ENCODE measurements at regions not wholly inside any gene's neighbourhood (a gene's known extent, or its start where the extent isn't known, plus 50 kb on each side); places are given as distances from the start of the nearest gene placed in this dataset.

DNA sequence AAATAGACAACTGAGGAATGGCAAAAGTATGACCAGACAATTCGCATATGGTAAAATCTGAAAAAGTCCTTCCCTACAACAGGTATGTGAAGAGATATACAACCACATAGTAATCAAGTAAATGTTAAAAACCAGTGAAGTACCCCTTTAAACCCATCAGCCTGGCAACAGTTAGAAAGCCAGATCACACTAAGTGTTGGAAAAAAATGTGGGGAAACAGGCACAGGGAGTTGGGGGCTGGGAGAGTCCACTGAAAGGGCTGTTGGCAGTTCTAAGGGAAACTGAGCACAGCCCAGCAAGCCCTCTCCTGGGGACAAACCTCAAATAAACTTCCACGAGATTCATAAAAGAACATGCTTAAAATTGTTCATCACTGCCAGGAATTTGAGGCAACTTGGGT lies 242.1 kb downstream of the BUD13 start:
- H3K27me3 ChIP-seq: peaks cover 61% of the 10 kb centered on the region
- no peaks in the 10 kb centered on the region for H3K4me1 ChIP-seq
- H3K4me3 ChIP-seq: no peak overlapping the region
- no peak for ATAC-seq
- peaks cover 0 to 13% (median 0%) of the 10 kb centered on the region in 3 donors for H3K9me3 ChIP-seq
- TF ChIP-seq POLR2AphosphoS5 (IDR thresholded peaks at IDR 0.05) (no peak), POLR2A (IDR thresholded peaks at IDR 0.05) (no peak)
- TF ChIP-seq, protein P1, sequence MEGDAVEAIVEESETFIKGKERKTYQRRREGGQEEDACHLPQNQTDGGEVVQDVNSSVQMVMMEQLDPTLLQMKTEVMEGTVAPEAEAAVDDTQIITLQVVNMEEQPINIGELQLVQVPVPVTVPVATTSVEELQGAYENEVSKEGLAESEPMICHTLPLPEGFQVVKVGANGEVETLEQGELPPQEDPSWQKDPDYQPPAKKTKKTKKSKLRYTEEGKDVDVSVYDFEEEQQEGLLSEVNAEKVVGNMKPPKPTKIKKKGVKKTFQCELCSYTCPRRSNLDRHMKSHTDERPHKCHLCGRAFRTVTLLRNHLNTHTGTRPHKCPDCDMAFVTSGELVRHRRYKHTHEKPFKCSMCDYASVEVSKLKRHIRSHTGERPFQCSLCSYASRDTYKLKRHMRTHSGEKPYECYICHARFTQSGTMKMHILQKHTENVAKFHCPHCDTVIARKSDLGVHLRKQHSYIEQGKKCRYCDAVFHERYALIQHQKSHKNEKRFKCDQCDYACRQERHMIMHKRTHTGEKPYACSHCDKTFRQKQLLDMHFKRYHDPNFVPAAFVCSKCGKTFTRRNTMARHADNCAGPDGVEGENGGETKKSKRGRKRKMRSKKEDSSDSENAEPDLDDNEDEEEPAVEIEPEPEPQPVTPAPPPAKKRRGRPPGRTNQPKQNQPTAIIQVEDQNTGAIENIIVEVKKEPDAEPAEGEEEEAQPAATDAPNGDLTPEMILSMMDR (IDR thresholded peaks at IDR 0.05): no peak
- H3K36me3 ChIP-seq: no peaks in the 10 kb centered on the region
- H3K27ac ChIP-seq: no peak overlapping the region
- WGBS, 2 donors (ENCODE audit: low coverage in 1 of 2): 94 to 100% methylated on average over 2 of the region's 2 CpGs

DNA sequence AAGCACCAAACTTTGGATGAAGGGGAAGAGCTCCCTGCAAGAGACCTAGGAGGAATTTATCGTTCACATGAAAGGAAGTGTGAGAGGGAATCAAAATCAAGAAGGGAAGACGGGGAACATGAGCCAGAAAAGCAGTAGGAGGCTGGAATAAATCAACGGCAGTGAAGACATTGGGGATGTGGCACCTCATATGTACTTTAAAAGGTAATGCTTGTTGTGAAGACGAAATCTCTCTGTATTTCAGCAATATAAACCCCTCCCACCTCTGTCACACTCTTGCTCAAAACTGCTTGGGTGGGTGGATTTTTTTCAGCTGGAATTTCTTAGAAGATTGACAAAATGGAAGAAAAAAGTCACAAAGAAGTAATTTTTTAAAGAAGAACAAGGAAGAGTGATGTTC lies 243.5 kb downstream of the BUD13 start:
- Histone ChIP-seq H3K9me3 (peaks cover 0 to 13% (median 0%) of the 10 kb centered on the region in 3 donors), H3K4me3 (no peak overlapping the region), H3K4me1 (no peaks in the 10 kb centered on the region), H3K27ac (no peak overlapping the region), H3K36me3 (no peaks in the 10 kb centered on the region), H3K27me3 (peaks cover 47% of the 10 kb centered on the region)
- 23 to 30% methylated on average over 4 of the region's 4 CpGs for WGBS, 2 donors (ENCODE audit: low coverage in 1 of 2)
- TF ChIP-seq POLR2AphosphoS5 (IDR thresholded peaks at IDR 0.05) (no peak), EP300 (IDR thresholded peaks at IDR 0.05) (no peak), POLR2A (IDR thresholded peaks at IDR 0.05) (no peak)
- TF ChIP-seq, protein P1 (IDR thresholded peaks at IDR 0.05): no peak
- ATAC-seq: no peak

DNA sequence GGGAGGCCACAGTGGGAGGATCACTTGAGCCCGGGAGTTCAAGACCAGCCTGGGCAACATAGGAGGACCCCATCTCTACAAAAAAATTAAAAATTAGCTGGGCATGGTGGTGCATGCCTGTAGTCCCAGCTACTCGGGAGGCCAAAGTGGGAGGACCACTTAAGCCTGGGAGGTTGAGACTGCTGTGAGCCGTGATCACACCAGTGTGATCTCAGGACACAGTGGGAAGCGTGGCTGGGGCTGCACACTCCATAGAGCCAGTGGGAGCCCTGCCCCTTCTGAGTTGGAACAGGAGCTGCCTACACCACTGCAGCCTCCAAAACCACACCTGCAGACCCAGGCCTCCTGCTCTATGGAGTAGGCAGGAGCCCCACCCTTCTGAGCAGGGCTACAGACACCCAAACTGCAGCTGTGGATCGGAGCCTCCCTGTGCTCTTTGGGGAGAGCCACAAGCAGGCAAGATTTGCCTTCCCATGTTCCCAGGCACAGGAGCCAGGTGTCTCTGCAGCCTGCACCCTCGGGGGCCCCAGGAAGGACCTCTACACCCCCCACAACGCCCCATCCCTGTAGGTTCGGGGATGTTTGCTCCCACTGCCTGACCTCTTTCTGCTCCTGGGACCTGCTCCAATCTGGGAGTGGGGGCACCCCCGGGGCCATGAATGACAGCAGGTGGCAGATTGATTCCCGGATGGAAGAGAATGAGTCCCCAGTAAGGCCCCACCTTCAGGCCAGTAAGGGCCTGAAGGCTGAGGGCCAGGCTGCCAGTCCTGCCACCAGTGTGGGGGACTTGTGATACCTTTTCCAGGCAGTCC lies 245.4 kb downstream of the BUD13 start:
- ATAC-seq: no peak
- WGBS, 2 donors (ENCODE audit: low coverage in 1 of 2): no CpG with 5 or more reads among the region's 10 CpGs
- Histone ChIP-seq H3K4me1 (no peaks in the 10 kb centered on the region), H3K4me3 (no peak overlapping the region), H3K36me3 (no peaks in the 10 kb centered on the region), H3K27ac (no peak overlapping the region), H3K27me3 (peaks cover 34% of the 10 kb centered on the region), H3K9me3 (peaks cover 0 to 13% (median 0%) of the 10 kb centered on the region in 3 donors)
- TF ChIP-seq EP300 (IDR thresholded peaks at IDR 0.05): no peak
- TF ChIP-seq, protein P1 (IDR thresholded peaks at IDR 0.05): no peak
- TF ChIP-seq POLR2AphosphoS5 (IDR thresholded peaks at IDR 0.05): no peak
- no peak for TF ChIP-seq POLR2A (IDR thresholded peaks at IDR 0.05)

DNA sequence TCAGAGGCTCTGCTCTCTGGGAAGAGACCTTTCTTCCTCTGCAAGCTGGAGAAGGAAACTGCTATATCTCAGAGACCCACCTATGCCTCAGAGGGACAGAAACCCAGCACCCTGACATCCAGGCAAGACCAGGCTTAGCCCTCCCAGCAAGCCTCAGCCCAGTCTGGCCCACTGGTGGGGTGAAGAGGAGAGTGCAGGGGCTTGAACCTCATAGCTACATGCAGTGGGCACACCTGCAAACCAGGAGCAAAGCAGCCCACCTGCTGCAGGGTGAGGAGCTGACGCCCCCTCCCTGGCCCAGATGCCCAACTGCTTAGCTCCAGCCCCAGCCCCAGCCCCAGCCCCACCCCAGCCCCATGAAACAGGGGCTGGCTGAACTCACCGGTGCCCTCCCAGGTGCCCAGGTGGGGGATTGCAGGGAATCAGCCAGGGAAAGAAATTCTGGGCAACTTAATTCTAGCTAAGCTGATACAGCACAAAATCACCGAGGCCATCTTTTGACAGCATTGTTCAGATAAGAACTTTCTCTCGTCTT lies 246.8 kb downstream of the BUD13 start:
- peaks cover 26% of the 10 kb centered on the region for H3K27me3 ChIP-seq
- H3K4me1 ChIP-seq: no peaks in the 10 kb centered on the region
- no peak for ATAC-seq
- TF ChIP-seq EP300 (IDR thresholded peaks at IDR 0.05): no peak
- TF ChIP-seq, protein P1 (IDR thresholded peaks at IDR 0.05): no peak
- no peak for TF ChIP-seq POLR2AphosphoS5 (IDR thresholded peaks at IDR 0.05)
- TF ChIP-seq POLR2A (IDR thresholded peaks at IDR 0.05): no peak
- 20% methylated on average over 1 of the region's 4 CpGs; no CpG with 5 or more reads in 1 of the 2 donors for WGBS, 2 donors (ENCODE audit: low coverage in 1 of 2)
- H3K9me3 ChIP-seq: peaks cover 0 to 7% (median 0%) of the 10 kb centered on the region in 3 donors
- H3K27ac ChIP-seq: no peak overlapping the region
- no peaks in the 10 kb centered on the region for H3K36me3 ChIP-seq
- no peak overlapping the region for H3K4me3 ChIP-seq

DNA sequence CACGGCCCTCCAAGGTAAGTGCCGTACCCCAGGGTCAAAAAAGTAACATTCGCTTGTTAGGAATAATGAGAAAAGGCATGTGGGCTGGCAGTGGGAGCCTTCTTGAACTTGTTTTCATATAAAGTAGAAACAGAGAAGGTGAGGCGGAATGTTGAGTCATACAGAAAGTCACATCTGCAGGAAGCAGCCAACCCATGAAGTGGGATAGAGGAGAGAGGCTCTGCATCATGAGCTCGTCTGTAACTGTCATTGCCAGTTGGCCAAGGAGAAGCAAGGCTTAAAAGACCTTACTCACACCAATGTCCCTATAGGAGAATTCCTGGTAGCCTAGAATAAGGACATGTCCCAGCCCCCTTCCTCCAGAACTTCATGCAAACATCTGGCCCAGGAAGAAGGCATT lies 253.3 kb downstream of the BUD13 start:
- TF ChIP-seq POLR2A (IDR thresholded peaks at IDR 0.05) (no peak), EP300 (IDR thresholded peaks at IDR 0.05) (no peak), POLR2AphosphoS5 (IDR thresholded peaks at IDR 0.05) (no peak)
- TF ChIP-seq, protein P1 (IDR thresholded peaks at IDR 0.05): no peak
- no peak for ATAC-seq
- no peak overlapping the region for H3K27ac ChIP-seq
- no peaks in the 10 kb centered on the region for H3K9me3 ChIP-seq
- H3K4me3 ChIP-seq: no peak overlapping the region
- WGBS, 2 donors (ENCODE audit: low coverage in 1 of 2): 63 to 89% methylated on average over 4 to 5 of the region's 5 CpGs
- H3K36me3 ChIP-seq: no peaks in the 10 kb centered on the region
- no peaks in the 10 kb centered on the region for H3K4me1 ChIP-seq
- no peaks in the 10 kb centered on the region for H3K27me3 ChIP-seq

Data from gastroesophageal sphincter (tissue), 4 donors.